ENCODE measurements at regions not wholly inside any gene's neighbourhood (a gene's known extent, or its start where the extent isn't known, plus 50 kb on each side); places are given as distances from the start of the nearest gene placed in this dataset.
"Not testable (repeated sequence)": the region's sequence is repeated elsewhere in the genome, so short reads cannot be mapped to it uniquely, and the experiment has no call there.

DNA sequence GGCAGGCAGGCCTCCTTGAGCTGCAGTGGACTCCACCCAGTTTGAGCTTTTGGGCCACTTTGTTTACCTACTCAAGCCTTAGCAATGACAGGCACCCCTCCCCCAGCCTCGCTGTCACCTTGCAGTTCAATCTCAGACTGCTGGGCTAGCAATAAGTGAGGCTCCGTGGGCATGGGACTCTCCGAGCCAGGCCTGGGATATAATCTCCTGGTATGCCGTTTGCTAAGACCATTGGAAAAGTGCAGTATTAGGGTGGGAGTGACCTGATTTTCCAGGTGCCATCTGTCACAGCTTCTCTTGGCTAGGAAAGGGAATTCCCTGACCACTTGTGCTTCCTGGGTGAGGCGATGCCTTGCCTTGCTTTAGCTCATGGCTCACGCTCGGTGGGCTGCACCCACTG is 648.6 kb downstream of the DIPK2A start:
- not testable (repeated sequence) for DNase-seq (ENCODE audit: low read depth in 2 of 2)

DNA sequence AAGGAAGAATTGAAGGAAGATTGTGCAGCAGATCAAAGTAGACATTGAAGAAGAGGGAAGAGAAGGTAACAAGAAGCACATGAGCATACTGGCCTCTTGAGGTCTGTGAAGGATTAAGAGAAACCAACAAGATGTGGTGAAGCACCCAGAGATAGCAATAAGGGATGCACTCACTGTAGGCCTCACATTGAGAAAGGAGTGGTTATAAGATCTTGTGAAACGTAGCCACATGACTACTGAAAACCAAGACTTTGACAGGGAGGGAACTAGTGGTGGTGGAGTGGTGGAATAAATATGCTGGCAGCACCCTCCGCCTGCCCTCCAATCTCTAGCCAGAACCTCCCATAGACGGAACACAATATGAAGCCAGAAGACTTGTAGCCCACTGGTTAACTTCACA is 651.2 kb downstream of the DIPK2A start:
- no peak for DNase-seq (ENCODE audit: low read depth in 2 of 2)

- no peak for DNase-seq (ENCODE audit: low read depth in 2 of 2)
These were observed 653.0 kb downstream of the DIPK2A start for GRCh38 chr3:144624656-144625055.

DNA sequence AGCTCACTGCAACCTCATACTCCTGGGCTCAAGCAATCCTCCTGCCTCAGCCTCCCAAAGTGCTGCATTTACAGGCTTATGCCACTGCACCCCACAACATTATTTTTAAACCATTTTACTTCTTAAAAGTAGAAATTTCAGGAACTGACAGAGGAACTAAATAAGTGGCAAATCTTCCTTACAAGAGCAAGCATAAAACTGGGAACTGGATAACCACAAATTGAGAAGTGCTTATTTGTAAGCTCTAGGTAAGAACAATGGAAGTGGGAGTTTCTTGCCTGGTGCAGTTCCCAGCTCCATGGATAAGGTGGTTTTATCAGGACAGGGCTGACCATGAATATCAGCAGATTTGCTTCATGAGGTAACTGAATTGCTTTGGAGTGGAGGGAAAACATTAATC is 655.2 kb downstream of the DIPK2A start:
- DNase-seq (ENCODE audit: low read depth in 2 of 2), result no peak

GRCh38 chr3:144629381-144629780 is 657.8 kb downstream of the DIPK2A start:
- DNase-seq (ENCODE audit: low read depth in 2 of 2), result no peak

DNA sequence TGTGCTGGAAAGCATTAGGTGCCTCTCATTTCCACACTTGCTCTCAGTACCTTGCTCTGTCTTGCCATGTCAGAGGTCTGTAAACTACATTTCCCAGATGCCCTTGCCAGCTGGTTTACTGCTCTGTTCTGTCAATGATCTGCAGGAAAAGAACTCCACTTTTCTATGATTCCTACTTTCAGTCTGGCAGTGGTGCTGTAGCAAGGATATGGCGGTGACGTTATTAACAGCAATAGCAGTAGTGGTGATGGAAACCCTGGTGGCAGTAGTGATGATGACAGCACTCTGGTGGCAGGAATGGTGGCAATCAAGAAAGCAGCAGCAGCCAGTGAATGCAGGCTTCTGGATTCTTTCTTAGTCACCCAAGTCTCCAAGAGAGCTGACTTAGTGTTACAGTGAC is 665.2 kb downstream of the DIPK2A start:
- DNase-seq (ENCODE audit: low read depth in 2 of 2), result no peak

DNA sequence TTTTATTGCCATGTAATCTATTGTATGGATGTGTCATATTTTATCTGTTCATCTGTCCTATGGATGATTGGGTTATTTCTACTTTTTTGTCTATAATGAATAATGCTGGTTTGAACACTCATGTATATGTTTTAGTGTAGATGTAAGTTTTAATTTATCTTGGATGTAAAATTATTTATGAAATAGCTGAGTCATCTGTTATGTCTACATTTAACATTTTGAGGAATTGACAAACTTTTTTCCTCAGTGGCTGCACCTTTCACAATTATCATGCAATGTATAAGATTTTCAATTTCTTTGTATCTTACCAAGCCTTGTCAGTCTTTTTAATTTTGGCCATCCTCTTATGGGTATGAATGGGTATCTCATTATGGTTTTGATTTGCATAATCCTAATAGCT is 666.4 kb downstream of the DIPK2A start:
- no peak for DNase-seq (ENCODE audit: low read depth in 2 of 2)

- DNase-seq (ENCODE audit: low read depth in 2 of 2), result peak; percentile 25 to 30
These were observed 672.2 kb downstream of the DIPK2A start for GRCh38 chr3:144643771-144644198.

GRCh38 chr3:144645300-144645699 is 673.7 kb downstream of the DIPK2A start:
- no peak for DNase-seq (ENCODE audit: low read depth in 2 of 2)

GRCh38 chr3:144650380-144650779 is 678.8 kb downstream of the DIPK2A start:
- no peak for DNase-seq (ENCODE audit: low read depth in 2 of 2)

GRCh38 chr3:144652573-144652972 is 681.0 kb downstream of the DIPK2A start:
- DNase-seq (ENCODE audit: low read depth in 2 of 2), result peak; percentile 26 to 27

GRCh38 chr3:144655423-144655822 is 683.8 kb downstream of the DIPK2A start:
- DNase-seq (ENCODE audit: low read depth in 2 of 2), result no peak

GRCh38 chr3:144660186-144660585 is 688.6 kb downstream of the DIPK2A start:
- no peak for DNase-seq (ENCODE audit: low read depth in 2 of 2)

DNA sequence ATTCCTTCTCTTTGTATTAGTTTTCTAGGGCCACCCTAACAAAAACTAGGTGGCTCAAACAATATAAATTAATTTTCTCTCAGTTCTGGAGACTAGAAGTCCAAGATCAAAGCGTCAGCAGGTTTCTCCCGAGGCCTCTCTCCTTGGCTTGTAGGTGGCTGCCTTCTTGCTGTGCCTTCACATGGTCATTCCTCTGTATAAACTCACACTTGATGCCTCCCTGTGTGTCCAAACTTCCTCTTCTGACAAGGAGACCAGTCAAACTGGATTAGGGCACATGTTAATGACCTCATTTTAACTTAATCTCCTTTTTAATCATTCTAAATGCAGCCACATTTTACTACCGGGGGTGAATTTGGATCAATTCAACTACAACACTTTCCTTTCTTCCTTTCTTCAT is 691.1 kb downstream of the DIPK2A start:
- no peak for DNase-seq (ENCODE audit: low read depth in 2 of 2)

DNA sequence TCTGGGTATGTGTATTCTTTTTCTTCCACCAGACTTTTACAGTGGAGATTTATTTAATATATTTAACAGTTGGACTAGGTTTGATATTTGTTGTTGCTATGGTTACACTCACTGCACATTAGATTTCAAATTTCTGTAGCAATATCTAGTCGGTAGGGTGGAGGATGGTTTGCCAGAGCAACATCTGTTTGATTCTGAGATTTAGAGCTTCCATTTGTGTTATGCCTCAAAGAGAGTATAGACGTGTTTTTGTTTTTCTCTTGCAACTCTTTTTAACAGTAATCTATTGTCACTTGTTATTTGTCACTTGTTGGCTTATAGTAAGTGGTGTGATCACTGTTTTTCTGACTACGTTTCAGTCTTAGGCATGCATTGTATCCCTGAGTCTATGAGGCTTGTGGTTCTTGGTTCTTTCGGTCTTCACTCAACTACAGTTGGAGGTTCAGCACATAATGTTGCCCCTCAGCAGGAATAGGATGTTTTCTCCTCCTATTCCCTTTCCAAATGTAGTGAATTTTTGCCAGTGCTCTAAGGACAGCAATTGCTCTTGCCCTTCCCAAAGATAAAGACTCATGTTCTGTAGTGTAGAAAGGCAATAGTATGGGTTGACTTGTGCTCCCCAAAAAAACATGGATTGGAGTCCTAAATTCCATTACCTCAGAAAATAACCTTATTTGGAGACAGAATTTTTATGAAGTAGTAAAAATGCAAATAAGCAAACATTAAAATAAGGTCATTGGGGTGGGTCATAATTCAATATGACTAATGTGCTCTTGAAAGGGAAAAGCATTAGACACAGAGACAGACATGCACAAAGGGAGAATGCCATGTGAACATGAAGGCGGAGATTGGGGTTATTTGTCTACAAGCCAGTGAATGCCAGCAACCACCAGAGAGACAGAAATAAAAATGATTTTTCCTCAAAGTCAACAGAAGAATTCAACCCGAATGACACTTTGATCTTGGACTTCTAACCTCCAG is 692.1 kb downstream of the DIPK2A start:
- no peak for DNase-seq (ENCODE audit: low read depth in 2 of 2)

GRCh38 chr3:144665567-144666053 is 694.0 kb downstream of the DIPK2A start:
- no peak for DNase-seq (ENCODE audit: low read depth in 2 of 2)

- no peak for DNase-seq (ENCODE audit: low read depth in 2 of 2)
These were observed 698.9 kb downstream of the DIPK2A start for GRCh38 chr3:144670571-144670970.

GRCh38 chr3:144677103-144677502 is 705.5 kb downstream of the DIPK2A start:
- DNase-seq (ENCODE audit: low read depth in 2 of 2), result no peak

DNA sequence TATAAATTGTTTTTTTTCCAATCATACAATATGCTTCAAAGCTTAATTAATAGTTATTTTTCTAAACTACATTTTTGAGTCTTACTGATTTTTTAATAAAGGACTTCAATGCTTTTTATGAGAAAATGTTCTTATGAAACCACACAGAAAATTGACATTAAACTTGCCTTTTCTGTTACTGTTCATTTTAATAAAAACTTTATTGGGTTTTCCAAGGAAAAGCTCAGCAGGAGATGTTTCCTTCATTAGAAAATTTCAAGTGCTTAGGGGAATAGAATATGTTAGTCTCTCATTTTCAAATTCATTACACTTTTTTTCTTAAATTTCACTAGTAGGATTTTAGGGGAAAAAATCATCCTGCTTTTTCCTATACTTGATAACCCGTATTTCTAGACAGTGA is 711.4 kb downstream of the DIPK2A start:
- DNase-seq (ENCODE audit: low read depth in 2 of 2), result no peak

DNA sequence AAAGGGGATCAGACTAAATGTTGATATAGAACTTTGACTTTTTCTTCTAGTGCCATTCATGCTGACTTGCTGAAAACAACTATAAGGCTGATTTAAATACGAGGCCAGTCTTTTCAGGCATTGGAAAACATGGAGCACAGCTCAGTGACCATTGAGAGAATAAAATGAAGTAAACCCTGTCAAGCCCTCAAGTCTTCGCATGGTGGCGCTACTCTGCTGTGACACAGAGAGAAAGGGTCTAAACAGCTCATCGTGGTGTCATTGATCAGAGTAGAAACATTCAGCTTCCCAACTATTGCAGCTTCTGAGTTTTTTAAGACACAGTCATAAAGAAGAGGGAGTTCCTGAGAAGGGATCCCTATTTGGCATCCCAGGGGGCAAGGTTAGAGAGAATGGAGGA is 716.2 kb downstream of the DIPK2A start:
- no peak for DNase-seq (ENCODE audit: low read depth in 2 of 2)

DNA sequence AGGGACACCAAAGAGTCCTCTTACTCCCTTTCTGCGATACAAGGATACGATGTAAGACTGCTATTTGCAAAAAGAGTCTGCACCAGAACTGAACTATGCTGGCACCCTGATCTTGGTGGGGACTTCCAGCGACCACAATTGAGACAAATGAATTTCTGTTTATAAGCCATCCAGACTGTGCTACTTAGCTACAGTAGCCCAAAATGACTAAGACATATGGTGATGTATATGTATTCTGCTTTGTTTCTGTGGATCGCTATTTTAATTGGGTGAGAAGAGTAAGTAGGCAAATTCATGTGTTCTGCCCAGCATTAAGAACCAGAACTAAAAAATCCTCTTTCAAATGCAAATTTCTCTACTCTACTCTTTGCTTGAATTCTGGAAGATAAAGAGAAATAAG is 720.9 kb downstream of the DIPK2A start:
- no peak for DNase-seq (ENCODE audit: low read depth in 2 of 2)

- no peak for DNase-seq (ENCODE audit: low read depth in 2 of 2)
These were observed 736.8 kb downstream of the DIPK2A start for GRCh38 chr3:144708437-144708836.

DNA sequence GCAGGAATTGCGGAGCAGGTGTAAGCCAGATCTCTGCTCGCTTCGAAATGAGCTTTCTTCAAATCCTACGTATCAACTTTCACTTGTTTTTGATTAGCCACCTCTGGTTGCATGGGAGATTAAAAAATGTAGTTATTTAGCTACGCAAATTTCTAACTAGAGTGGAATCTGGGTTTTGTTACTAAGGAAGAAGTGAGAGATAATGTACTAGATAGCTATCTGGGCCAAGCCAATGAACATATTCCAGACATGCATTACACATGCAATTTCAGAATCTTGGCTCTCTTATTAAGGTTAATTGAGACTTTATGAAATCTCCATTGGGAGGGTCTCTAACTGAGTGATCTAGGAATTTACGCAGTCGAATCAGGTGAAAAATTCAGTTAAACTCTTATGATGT is 765.7 kb downstream of the DIPK2A start:
- no peak for DNase-seq (ENCODE audit: low read depth in 2 of 2)
